K562 (cell line): ENCODE measurements at regions not wholly inside any gene's neighbourhood (a gene's known extent, or its start where the extent isn't known, plus 50 kb on each side); places are given as distances from the start of the nearest gene placed in this dataset.

ENCODE experiments used
- ATAC-seq: fragments of 200-7000 bp; cut with Tn5 transposase; 3 replicates; pipeline ENCODE4 v1.9.1; 2020; ENCODE audit warnings: moderate library complexity
- BruUV-seq: library from RNA; stranded (reverse); fragments of 400-500 nt; replicated peaks from 2 replicates; lab custom pipeline; 2021; lab: Mats Ljungman, UMichigan
- CTCF ChIA-PET: fragments of 300-600 bp; formaldehyde crosslinking; extraction: SDS; loops from one replicate; lab custom pipeline; 2021; ENCODE audit warnings: low intra/inter-chr PET ratio; lab: Yijun Ruan, JAX
- POLR2A ChIA-PET: fragments of 300-600, 350-650 bp; sonication (Branson Sonifier 250); formaldehyde crosslinking; extraction: SDS; loops from one replicate; lab custom pipeline; 2021; ENCODE audit warnings: antibody characterized with exemption, inconsistent platforms; lab: Yijun Ruan, JAX
- DNase-seq, 4 experiments: peaks; one replicate each; pipeline versions ENCODE4 v3.0.0 to v3.0.0-alpha.2; 2011 to 2018; ENCODE audit warnings: low spot score in 3 of 4, mixed read lengths in 3 of 4; ENCODE audit errors: extremely low read depth in 1 of 4
- FAIRE-seq: peaks from 2 replicates; lab custom pipeline; 2011; peaks lifted over from hg19 to GRCh38; lab: Jason Lieb, UNC
- H2AFZ ChIP-seq: 2 replicates; pipeline ENCODE4 v1.6.0; 2011; ENCODE audit warnings: low read depth, low read length, control low read depth, inconsistent platforms
- H3K27ac ChIP-seq: fragments of 200-600 bp; 3 replicates; pipeline ENCODE4 v1.8.0; 2011; ENCODE audit warnings: low read depth, mild to moderate bottlenecking, control low read depth, inconsistent platforms, low read length, moderate library complexity, mixed read lengths; ENCODE audit errors: extremely low read depth
- H3K27me3 ChIP-seq, 2 experiments: fragments of 300-600 bp in 1 of 2; 2 replicates in 1 of 2; 3 replicates in 1 of 2; pipeline versions ENCODE4 v1.6.0 to v1.8.0; 2011; ENCODE audit warnings: inconsistent platforms in 2 of 2, low read length in 2 of 2, mild to moderate bottlenecking in 1 of 2, mixed read lengths in 1 of 2, moderate library complexity in 1 of 2; ENCODE audit not compliant: control insufficient read depth in 2 of 2, insufficient read depth in 2 of 2
- H3K36me3 ChIP-seq: fragments of 300-600 bp; 3 replicates; pipeline ENCODE4 v1.8.0; 2011; ENCODE audit warnings: mild to moderate bottlenecking, low read length, inconsistent platforms; ENCODE audit not compliant: control insufficient read depth, insufficient read depth
- H3K4me1 ChIP-seq, 2 experiments: fragments of 200-600 bp in 1 of 2; replicated peaks in 1 of 2; 2 replicates in 1 of 2; 3 replicates in 1 of 2; pipeline versions ENCODE4 v1.5.1 to v1.8.0; 2011; ENCODE audit warnings: inconsistent platforms in 2 of 2, low read length in 2 of 2, mild to moderate bottlenecking in 1 of 2, mixed read lengths in 1 of 2, moderate library complexity in 1 of 2; ENCODE audit not compliant: control insufficient read depth in 2 of 2, insufficient read depth in 2 of 2
- H3K4me2 ChIP-seq: 2 replicates; pipeline ENCODE4 v1.6.1; 2011; ENCODE audit warnings: low read length, control low read depth, inconsistent platforms, mixed read lengths; ENCODE audit not compliant: insufficient read depth
- H3K4me3 ChIP-seq: fragments of 200-600 bp; sonication (generic), shearing (Covaris generic); 2 replicates; pipeline ENCODE4 v1.5.1; 2016; ENCODE audit warnings: control low read depth, inconsistent platforms
- H3K79me2 ChIP-seq: fragments of 200-600 bp; 3 replicates; pipeline ENCODE4 v1.8.0; 2011; ENCODE audit warnings: low read length, inconsistent platforms; ENCODE audit not compliant: control insufficient read depth, insufficient read depth
- H3K9ac ChIP-seq, 2 experiments: 2 replicates each; pipeline versions ENCODE4 v1.6.0 to v1.6.1; 2011; ENCODE audit warnings: low read depth in 2 of 2, low read length in 2 of 2, control low read depth in 1 of 2, inconsistent platforms in 1 of 2, mild to moderate bottlenecking in 1 of 2, mixed read lengths in 1 of 2; ENCODE audit not compliant: insufficient read depth in 1 of 2
- H3K9me1 ChIP-seq: one replicate; pipeline ENCODE4 v1.6.0; 2011; ENCODE audit warnings: inconsistent platforms, mild to moderate bottlenecking, low read length, moderate library complexity; ENCODE audit not compliant: control insufficient read depth, insufficient read depth
- H3K9me3 ChIP-seq: replicated peaks from 2 replicates; pipeline ENCODE4 v1.5.1; 2011; ENCODE audit warnings: low read depth, low read length, inconsistent platforms; ENCODE audit not compliant: control insufficient read depth, insufficient read depth
- H4K20me1 ChIP-seq: replicated peaks from 2 replicates; pipeline ENCODE4 v1.6.1; 2011; ENCODE audit warnings: low read length, inconsistent platforms, mixed read lengths; ENCODE audit not compliant: control insufficient read depth, insufficient read depth
- C11orf30 ChIP-seq: fragments of 450-650 bp; IDR thresholded peaks from 2 replicates; pipeline ENCODE4 v1.6.1; 2016; ENCODE audit warnings: low read depth, mild to moderate bottlenecking
- DLX4 ChIP-seq: fragments of 250-450 bp; sonication (Bioruptor Pico); IDR thresholded peaks from 2 replicates; pipeline ENCODE4 v1.6.1; 2021; ENCODE audit warnings: mild to moderate bottlenecking
- MAFF ChIP-seq: IDR thresholded peaks from 2 replicates; pipeline ENCODE4 v1.6.1; 2012; ENCODE audit warnings: low read length, improper control_type of control experiment
- MAFG ChIP-seq: fragments of 450-650 bp; conservative IDR thresholded peaks from 2 replicates; pipeline ENCODE4 v1.6.1; 2016; ENCODE audit warnings: missing genetic modification characterization, missing compliant biosample characterization
- MEF2A ChIP-seq: IDR thresholded peaks from 2 replicates; pipeline ENCODE4 v1.6.1; 2011; ENCODE audit warnings: low read depth, mild to moderate bottlenecking, low read length, moderate library complexity; ENCODE audit not compliant: control insufficient read depth
- UBTF ChIP-seq, 2 experiments: IDR thresholded peaks; 2 replicates each; pipeline ENCODE4 v1.6.1; 2012; ENCODE audit warnings: improper control_type of control experiment in 2 of 2, low read depth in 2 of 2, low read length in 2 of 2, borderline replicate concordance in 1 of 2
- ZNF121 ChIP-seq: sonication (generic); formaldehyde crosslinking; conservative IDR thresholded peaks from 2 replicates; pipeline ENCODE4 v1.8.0; 2022; ENCODE audit warnings: missing genetic modification reagents
- ZNF316 ChIP-seq: fragments of 450-650 bp; IDR thresholded peaks from 2 replicates; pipeline ENCODE4 v1.6.1; 2016
- ZNF444 ChIP-seq: fragments of 250-450 bp; sonication (Bioruptor Pico); IDR thresholded peaks from 2 replicates; pipeline ENCODE4 v1.4.0; 2020; ENCODE audit warnings: mild to moderate bottlenecking, moderate library complexity
- WGBS: fragments of 100-300 bp; shearing (Covaris generic); methylation state at CpG from one replicate; pipeline ENCODE4 v1.1.6; 2016; ENCODE audit warnings: low coverage, mixed read lengths; ENCODE audit not compliant: insufficient coverage; ENCODE audit errors: missing lambda C conversion rate; 5-methylcytosine and 5-hydroxymethylcytosine counted together
- in situ Hi-C: fragments of 300-500 bp; cut with MboI; formaldehyde crosslinking; loops from 4 replicates; pipeline ENCODE4 v1.15.0; 2018; ENCODE audit warnings: inconsistent platforms, mixed read lengths
- intact Hi-C: fragments of 100-400 bp; cut with micrococcal nuclease; formaldehyde crosslinking; loops from 2 replicates; pipeline ENCODE4 v1.14.2; 2022

GRCh38 chr6:147787417-147787816 lies 278.9 kb downstream of the SAMD5 start:
- Histone ChIP-seq H4K20me1 (no peaks in the 10 kb centered on the region), H3K9me3 (no peaks in the 10 kb centered on the region), H2AFZ (no peak overlapping the region), H3K4me2 (no peak overlapping the region), H3K4me1 (no peaks in the 10 kb centered on the region), H3K9ac (no peak overlapping the region), H3K4me3 (no peak overlapping the region), H3K36me3 (no peaks in the 10 kb centered on the region), H3K27ac (no peak overlapping the region), H3K79me2 (no peaks in the 10 kb centered on the region), H3K9me1 (no peaks in the 10 kb centered on the region), H3K27me3 (no peaks in the 10 kb centered on the region)
- intact Hi-C loops, result no loop called here
- in situ Hi-C loops, result no loop called here
- TF ChIP-seq MEF2A, result no peak
- 51% methylated on average over 2 of the region's 2 CpGs for WGBS
- CTCF ChIA-PET, result no interaction called here
- ATAC-seq, result no peak
- peak; percentile 40 for FAIRE-seq
- BruUV-seq, result no TSS peak
- POLR2A ChIA-PET, result no interaction called here
- DNase-seq, result no peak

GRCh38 chr6:147789430-147789947 lies 281.0 kb downstream of the SAMD5 start:
- no peak for TF ChIP-seq ZNF121 (CRISPR knock-in tag)
- no peak for TF ChIP-seq UBTF (IDR thresholded peaks at IDR 0.05; ENCODE audit: borderline replicate concordance in 1 of 2, low read depth in 2 of 2, low read length in 2 of 2)
- peak; percentile 34; the same call in 1 of the 2 replicates for TF ChIP-seq MAFG (tag)
- peak; percentile 76 for TF ChIP-seq ZNF316
- TF ChIP-seq ZNF444 (CRISPR knock-in tag), result no peak
- TF ChIP-seq DLX4 (CRISPR knock-in tag), result no peak
- TF ChIP-seq C11orf30, result peak; percentile 64
- TF ChIP-seq MAFF, result peak; percentile 17; the same call in 1 of the 2 replicates

More at GRCh38 chr6:147789430-147789947, 281.0 kb downstream of the SAMD5 start:
- in situ Hi-C loops (no loop called here), intact Hi-C loops (no loop called here)
- WGBS, result 64% methylated on average over 4 of the region's 4 CpGs
- CTCF ChIA-PET, result no interaction called here
- Histone ChIP-seq H3K4me3 (no peak overlapping the region), H3K9ac (no peak overlapping the region), H2AFZ (no peak overlapping the region), H3K9me1 (no peaks in the 10 kb centered on the region), H3K79me2 (no peaks in the 10 kb centered on the region), H3K36me3 (no peaks in the 10 kb centered on the region), H3K4me1 (no peaks in the 10 kb centered on the region), H4K20me1 (no peaks in the 10 kb centered on the region), H3K4me2 (no peak overlapping the region), H3K27ac (no peak overlapping the region), H3K27me3 (no peaks in the 10 kb centered on the region), H3K9me3 (no peaks in the 10 kb centered on the region)
- ATAC-seq (no peak), FAIRE-seq (no peak), DNase-seq (no peak)
- no TSS peak for BruUV-seq
- POLR2A ChIA-PET, result no interaction called here
